H9 (cell line): ENCODE measurements at regions not wholly inside any gene's neighbourhood (a gene's known extent, or its start where the extent isn't known, plus 50 kb on each side); places are given as distances from the start of the nearest gene placed in this dataset.

ENCODE experiments used
- DNase-seq: peaks from one replicate; pipeline ENCODE4 v3.0.0-alpha.2; 2017
- H2AFZ ChIP-seq: one replicate; pipeline ENCODE4 v1.6.1; 2013; ENCODE audit warnings: mild to moderate bottlenecking, low read length, control low read depth, moderate library complexity
- H2AK5ac ChIP-seq: 2 replicates; pipeline ENCODE4 v1.6.1; 2013; ENCODE audit warnings: low read length, control low read depth, mixed read lengths; ENCODE audit not compliant: insufficient read length
- H2BK120ac ChIP-seq: one replicate; pipeline ENCODE4 v1.6.1; 2013; ENCODE audit warnings: low read depth, mild to moderate bottlenecking, low read length, control low read depth, inconsistent platforms; ENCODE audit not compliant: poor library complexity, severe bottlenecking
- H2BK12ac ChIP-seq: 2 replicates; pipeline ENCODE4 v1.6.1; 2013; ENCODE audit warnings: low read length, control low read depth, mixed read lengths, low read depth; ENCODE audit not compliant: insufficient read length
- H2BK15ac ChIP-seq: 2 replicates; pipeline ENCODE4 v1.6.1; 2013; ENCODE audit warnings: low read depth, low read length, control low read depth
- H2BK20ac ChIP-seq: one replicate; pipeline ENCODE4 v1.6.1; 2013; ENCODE audit warnings: low read depth, mild to moderate bottlenecking, low read length, control low read depth, inconsistent platforms; ENCODE audit not compliant: poor library complexity, severe bottlenecking
- H2BK5ac ChIP-seq: 2 replicates; pipeline ENCODE4 v1.6.1; 2013; ENCODE audit warnings: low read length, control low read depth, mixed read lengths; ENCODE audit not compliant: insufficient read length
- H3K14ac ChIP-seq: 2 replicates; pipeline ENCODE4 v1.6.1; 2013; ENCODE audit warnings: low read length, control low read depth; ENCODE audit not compliant: insufficient read depth
- H3K18ac ChIP-seq: 2 replicates; pipeline ENCODE4 v1.6.1; 2013; ENCODE audit warnings: low read depth, mild to moderate bottlenecking, mixed read lengths, low read length, control low read depth; ENCODE audit not compliant: insufficient read length
- H3K23ac ChIP-seq: 2 replicates; pipeline ENCODE4 v1.6.1; 2013; ENCODE audit warnings: low read length, control low read depth, mixed read lengths, low read depth; ENCODE audit not compliant: insufficient read length
- H3K23me2 ChIP-seq: 2 replicates; pipeline ENCODE4 v1.6.1; 2013; ENCODE audit warnings: low read depth, mild to moderate bottlenecking, mixed read lengths, low read length, control low read depth; ENCODE audit not compliant: insufficient read length, poor library complexity, severe bottlenecking
- H3K27ac ChIP-seq: 2 replicates; pipeline ENCODE4 v1.5.1; 2013; ENCODE audit warnings: low read length, control low read depth, mixed read lengths, low read depth; ENCODE audit not compliant: insufficient read length
- H3K27me3 ChIP-seq: 2 replicates; pipeline ENCODE4 v1.6.1; 2013; ENCODE audit warnings: low read length, control low read depth, inconsistent platforms; ENCODE audit not compliant: insufficient read depth
- H3K4ac ChIP-seq: 2 replicates; pipeline ENCODE4 v1.6.1; 2013; ENCODE audit warnings: low read depth, mild to moderate bottlenecking, control low read depth, inconsistent platforms, low read length, moderate library complexity
- H3K4me1 ChIP-seq: 2 replicates; pipeline ENCODE4 v1.6.1; 2013; ENCODE audit warnings: low read length, control low read depth, inconsistent platforms; ENCODE audit not compliant: insufficient read depth
- H3K4me2 ChIP-seq: 2 replicates; pipeline ENCODE4 v1.6.1; 2013; ENCODE audit warnings: low read length, control low read depth, mixed read lengths; ENCODE audit not compliant: insufficient read length, insufficient read depth
- H3K56ac ChIP-seq: 2 replicates; pipeline ENCODE4 v1.6.1; 2013; ENCODE audit warnings: low read depth, mild to moderate bottlenecking, mixed read lengths, low read length, control low read depth; ENCODE audit not compliant: insufficient read length
- H3K79me1 ChIP-seq: 2 replicates; pipeline ENCODE4 v1.6.1; 2013; ENCODE audit warnings: low read depth, mild to moderate bottlenecking, moderate library complexity, low read length, control low read depth, inconsistent platforms; ENCODE audit not compliant: insufficient read depth, poor library complexity, severe bottlenecking
- H3K79me2 ChIP-seq: 2 replicates; pipeline ENCODE4 v1.6.1; 2013; ENCODE audit warnings: low read length, control low read depth, inconsistent platforms; ENCODE audit not compliant: insufficient read depth
- H3K9ac ChIP-seq: 2 replicates; pipeline ENCODE4 v1.6.1; 2013; ENCODE audit warnings: low read length, control low read depth, mixed read lengths; ENCODE audit not compliant: insufficient read length; ENCODE audit errors: extremely low read depth
- H3K9me3 ChIP-seq: one replicate; pipeline ENCODE4 v1.6.1; 2013; ENCODE audit warnings: low read depth, low read length, inconsistent platforms; ENCODE audit not compliant: control insufficient read depth
- H3T11ph ChIP-seq: one replicate; pipeline ENCODE4 v1.6.1; 2013; ENCODE audit warnings: mild to moderate bottlenecking, low read length, control low read depth, inconsistent platforms
- H4K20me1 ChIP-seq: one replicate; pipeline ENCODE4 v1.6.1; 2013; ENCODE audit not compliant: control insufficient read depth, insufficient read length, insufficient read depth
- H4K5ac ChIP-seq: 2 replicates; pipeline ENCODE4 v1.6.1; 2013; ENCODE audit warnings: low read depth, mild to moderate bottlenecking, mixed read lengths, low read length, control low read depth; ENCODE audit not compliant: insufficient read length
- H4K8ac ChIP-seq: replicated peaks from 2 replicates; pipeline ENCODE4 v1.6.1; 2013; ENCODE audit warnings: low read length, control low read depth, mixed read lengths, low read depth; ENCODE audit not compliant: insufficient read length
- H4K91ac ChIP-seq: 2 replicates; pipeline ENCODE4 v1.6.1; 2013; ENCODE audit warnings: low read depth, mild to moderate bottlenecking, moderate library complexity, mixed read lengths, low read length, control low read depth; ENCODE audit not compliant: insufficient read length
- H3K27ac Mint-ChIP-seq, 3 experiments: 2 replicates in 2 of 3; 3 replicates in 1 of 3; pipeline ENCODE4 v1.8.0; 2020 to 2021; ENCODE audit warnings: mixed read lengths in 3 of 3, mild to moderate bottlenecking in 1 of 3, moderate library complexity in 1 of 3
- H3K27me3 Mint-ChIP-seq: 2 replicates; pipeline ENCODE4 v1.8.0; 2021; ENCODE audit warnings: low read depth, mild to moderate bottlenecking, moderate library complexity, mixed read lengths
- H3K36me3 Mint-ChIP-seq, 3 experiments: 2 replicates in 2 of 3; 3 replicates in 1 of 3; pipeline ENCODE4 v1.8.0; 2020 to 2021; ENCODE audit warnings: low read depth in 3 of 3, mixed read lengths in 3 of 3; ENCODE audit not compliant: insufficient read depth in 1 of 3
- H3K4me1 Mint-ChIP-seq, 2 experiments: 2 replicates each; pipeline ENCODE4 v1.8.0; 2020; ENCODE audit warnings: mixed read lengths in 2 of 2
- H3K4me3 Mint-ChIP-seq, 2 experiments: 2 replicates in 1 of 2; 3 replicates in 1 of 2; pipeline ENCODE4 v1.8.0; 2020 to 2021; ENCODE audit warnings: mild to moderate bottlenecking in 2 of 2, mixed read lengths in 2 of 2, moderate library complexity in 1 of 2
- H3K9me3 Mint-ChIP-seq, 2 experiments: 2 replicates in 1 of 2; 3 replicates in 1 of 2; pipeline ENCODE4 v1.8.0; 2020; ENCODE audit warnings: mild to moderate bottlenecking in 2 of 2, mixed read lengths in 2 of 2, moderate library complexity in 1 of 2
- WGBS: extraction: QIAGEN DNeasy Blood & Tissue Kit; methylation state at CpG from one replicate; pipeline ENCODE4 v1.1.7; 2013; ENCODE audit warnings: missing lambda C conversion rate, low lambda C conversion rate, mixed read lengths; ENCODE audit not compliant: insufficient read length; ENCODE audit errors: extremely low coverage; 5-methylcytosine and 5-hydroxymethylcytosine counted together
- TF ChIP-seq, protein P1 (sequence below): fragments of 200-600 bp; sonication (generic); conservative IDR thresholded peaks from 3 replicates; pipeline ENCODE4 v1.8.0; 2021; ENCODE audit warnings: antibody characterized with exemption, mild to moderate bottlenecking

DNA sequence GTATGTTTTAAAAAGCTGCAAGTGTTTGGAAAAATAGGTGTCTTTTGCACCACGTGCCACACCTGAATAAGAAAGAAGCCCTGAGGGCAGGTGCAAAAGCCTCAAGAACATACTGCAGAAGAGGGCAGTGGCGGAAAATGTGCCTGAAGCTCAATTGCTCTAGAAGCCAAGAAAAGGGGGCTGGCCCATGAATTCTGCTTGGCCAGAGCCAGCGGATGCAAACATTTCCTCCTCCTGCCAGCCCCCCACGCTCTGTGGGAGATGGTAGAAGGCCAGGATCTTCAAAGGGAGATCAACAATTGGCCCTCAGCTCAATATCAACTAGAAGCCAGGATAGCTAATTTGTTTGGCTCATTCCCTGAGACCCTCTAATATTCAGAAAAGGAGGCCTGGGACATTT is 80.3 kb upstream of the TMEM132D start:
- peaks cover 2 to 5% of the 10 kb centered on the region in 2 experiments; a peak in 2 of 5 replicates for H3K9me3 Mint-ChIP-seq
- H3K4me2 ChIP-seq, result no peak overlapping the region

More for the DNA sequence above, 80.3 kb upstream of the TMEM132D start:
- no peaks in the 10 kb centered on the region for H3K79me2 ChIP-seq
- no peak overlapping the region for H2AFZ ChIP-seq
- H3K9me3 ChIP-seq, result no peaks in the 10 kb centered on the region
- no peak overlapping the region for H3K56ac ChIP-seq
- no peak overlapping the region for H4K91ac ChIP-seq
- no peak overlapping the region for H4K8ac ChIP-seq
- H3K4ac ChIP-seq, result no peak overlapping the region
- no peaks in the 10 kb centered on the region for H3K79me1 ChIP-seq
- no peaks in the 10 kb centered on the region for H4K20me1 ChIP-seq
- DNase-seq, result peak; percentile 54
- Mint-ChIP-seq H3K4me3 (no peak overlapping the region), H3K27me3 (peaks cover 77% of the 10 kb centered on the region), H3K4me1 (peaks cover 12 to 15% of the 10 kb centered on the region in 2 experiments), H3K27ac (no peak overlapping the region), H3K36me3 (peaks cover 0 to 2% (median 0%) of the 10 kb centered on the region in 3 experiments; a peak in 2 of 7 replicates)
- H3K4me1 ChIP-seq, result peaks cover 2% of the 10 kb centered on the region; the same call in 1 of the 2 replicates
- no peak overlapping the region for H2AK5ac ChIP-seq
- H4K5ac ChIP-seq, result no peak overlapping the region
- H3K23me2 ChIP-seq, result no peaks in the 10 kb centered on the region
- H2BK15ac ChIP-seq, result no peak overlapping the region
- H3K9ac ChIP-seq, result no peak overlapping the region
- H2BK20ac ChIP-seq, result no peak overlapping the region
- no peak overlapping the region for H3T11ph ChIP-seq
- H2BK5ac ChIP-seq, result no peak overlapping the region
- no CpG with 5 or more reads among the region's 4 CpGs for WGBS
- no peak overlapping the region for H3K27ac ChIP-seq
- TF ChIP-seq, protein P1, sequence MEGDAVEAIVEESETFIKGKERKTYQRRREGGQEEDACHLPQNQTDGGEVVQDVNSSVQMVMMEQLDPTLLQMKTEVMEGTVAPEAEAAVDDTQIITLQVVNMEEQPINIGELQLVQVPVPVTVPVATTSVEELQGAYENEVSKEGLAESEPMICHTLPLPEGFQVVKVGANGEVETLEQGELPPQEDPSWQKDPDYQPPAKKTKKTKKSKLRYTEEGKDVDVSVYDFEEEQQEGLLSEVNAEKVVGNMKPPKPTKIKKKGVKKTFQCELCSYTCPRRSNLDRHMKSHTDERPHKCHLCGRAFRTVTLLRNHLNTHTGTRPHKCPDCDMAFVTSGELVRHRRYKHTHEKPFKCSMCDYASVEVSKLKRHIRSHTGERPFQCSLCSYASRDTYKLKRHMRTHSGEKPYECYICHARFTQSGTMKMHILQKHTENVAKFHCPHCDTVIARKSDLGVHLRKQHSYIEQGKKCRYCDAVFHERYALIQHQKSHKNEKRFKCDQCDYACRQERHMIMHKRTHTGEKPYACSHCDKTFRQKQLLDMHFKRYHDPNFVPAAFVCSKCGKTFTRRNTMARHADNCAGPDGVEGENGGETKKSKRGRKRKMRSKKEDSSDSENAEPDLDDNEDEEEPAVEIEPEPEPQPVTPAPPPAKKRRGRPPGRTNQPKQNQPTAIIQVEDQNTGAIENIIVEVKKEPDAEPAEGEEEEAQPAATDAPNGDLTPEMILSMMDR, result no peak
- no peak overlapping the region for H2BK120ac ChIP-seq
- no peak overlapping the region for H3K14ac ChIP-seq
- H2BK12ac ChIP-seq, result no peak overlapping the region
- no peak overlapping the region for H3K23ac ChIP-seq
- H3K18ac ChIP-seq, result no peak overlapping the region
- no peaks in the 10 kb centered on the region for H3K27me3 ChIP-seq
